ENCODE measurements at regions not wholly inside any gene's neighbourhood (a gene's known extent, or its start where the extent isn't known, plus 50 kb on each side); places are given as distances from the start of the nearest gene placed in this dataset.

GRCh38 chr12:73072214-73072613 lies 800.0 kb downstream of the TRHDE start:
- Histone ChIP-seq H3K4me3 (no peak overlapping the region), H3K79me2 (ENCODE audit: insufficient read depth) (no peaks in the 10 kb centered on the region), H4K20me1 (ENCODE audit: insufficient read depth) (no peaks in the 10 kb centered on the region), H3K4me2 (ENCODE audit: unreplicated experiment) (no peak overlapping the region), H3K27ac (no peak overlapping the region), H3F3A (ENCODE audit: insufficient read depth) (no peaks in the 10 kb centered on the region), H3K36me3 (ENCODE audit: low read depth) (no peaks in the 10 kb centered on the region), H2AFZ (no peak overlapping the region), H3K9me3 (ENCODE audit: low read depth) (no peaks in the 10 kb centered on the region), H3K4me1 (ENCODE audit: insufficient read depth) (no peaks in the 10 kb centered on the region), H3K27me3 (replicated peaks; ENCODE audit: insufficient read depth) (no peaks in the 10 kb centered on the region), H3K9me2 (ENCODE audit: insufficient read depth) (no peaks in the 10 kb centered on the region), H3K9ac (no peak overlapping the region)
- no peak for DNase-seq
- in situ Hi-C loops (cut with MboI), result no loop called here
- TF ChIP-seq EZH2phosphoT487 (IDR thresholded peaks at IDR 0.05; ENCODE audit: insufficient read depth, low read depth), result no peak
- no peak for TF ChIP-seq EZH2 (IDR thresholded peaks at IDR 0.05; ENCODE audit: insufficient read depth, poor library complexity, severe bottlenecking)
- WGBS, 2 experiments (ENCODE audit: low coverage in 1 of 2, low lambda C conversion rate in 2 of 2, missing lambda C conversion rate in 2 of 2), result 44 to 62% methylated on average over 4 of the region's 4 CpGs

DNA sequence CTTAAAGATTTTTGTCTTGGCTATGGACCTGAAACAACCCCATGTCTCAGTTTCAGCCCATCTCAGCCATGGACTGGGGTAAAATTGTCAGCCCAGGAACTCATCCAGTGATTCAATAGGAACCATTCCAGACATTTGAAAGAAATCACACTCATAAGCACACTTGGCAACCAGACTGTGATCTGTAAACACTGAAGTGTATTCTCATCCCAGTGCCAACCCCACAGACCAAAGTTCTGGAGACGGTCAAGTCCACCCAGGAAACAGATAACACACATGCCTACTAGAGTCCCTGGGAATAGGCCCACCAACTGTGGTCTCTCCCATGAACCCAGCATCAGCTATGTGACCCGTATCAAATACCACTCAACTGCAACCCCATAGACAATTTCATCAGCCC lies 804.6 kb downstream of the TRHDE start:
- in situ Hi-C loops (cut with MboI), result no loop called here
- H3K27me3 ChIP-seq (replicated peaks; ENCODE audit: insufficient read depth), result no peaks in the 10 kb centered on the region
- no peaks in the 10 kb centered on the region for H4K20me1 ChIP-seq (ENCODE audit: insufficient read depth)
- DNase-seq, result no peak
- no peak overlapping the region for H3K9ac ChIP-seq
- 40 to 42% methylated on average over 2 of the region's 2 CpGs for WGBS, 2 experiments (ENCODE audit: low coverage in 1 of 2, low lambda C conversion rate in 2 of 2, missing lambda C conversion rate in 2 of 2)
- no peak overlapping the region for H2AFZ ChIP-seq
- no peaks in the 10 kb centered on the region for H3K9me2 ChIP-seq (ENCODE audit: insufficient read depth)
- no peak overlapping the region for H3K27ac ChIP-seq
- no peaks in the 10 kb centered on the region for H3K79me2 ChIP-seq (ENCODE audit: insufficient read depth)
- no peak for TF ChIP-seq EZH2 (IDR thresholded peaks at IDR 0.05; ENCODE audit: insufficient read depth, poor library complexity, severe bottlenecking)
- no peak for TF ChIP-seq EZH2phosphoT487 (IDR thresholded peaks at IDR 0.05; ENCODE audit: insufficient read depth, low read depth)
- H3K36me3 ChIP-seq (ENCODE audit: low read depth), result no peaks in the 10 kb centered on the region
- no peak overlapping the region for H3K4me2 ChIP-seq (ENCODE audit: unreplicated experiment)
- no peaks in the 10 kb centered on the region for H3K9me3 ChIP-seq (ENCODE audit: low read depth)
- H3F3A ChIP-seq (ENCODE audit: insufficient read depth), result no peaks in the 10 kb centered on the region
- no peaks in the 10 kb centered on the region for H3K4me1 ChIP-seq (ENCODE audit: insufficient read depth)
- no peak overlapping the region for H3K4me3 ChIP-seq

- no peaks in the 10 kb centered on the region for H3F3A ChIP-seq (ENCODE audit: insufficient read depth)
- H4K20me1 ChIP-seq (ENCODE audit: insufficient read depth), result no peaks in the 10 kb centered on the region
- H3K27ac ChIP-seq, result no peak overlapping the region
- H2AFZ ChIP-seq, result no peak overlapping the region
- H3K9me3 ChIP-seq (ENCODE audit: low read depth), result no peaks in the 10 kb centered on the region
- DNase-seq, result no peak
- WGBS, 2 experiments (ENCODE audit: low coverage in 1 of 2, low lambda C conversion rate in 2 of 2, missing lambda C conversion rate in 2 of 2), result 0 to 2% methylated on average over 1 of the region's 1 CpG
- H3K36me3 ChIP-seq (ENCODE audit: low read depth), result no peaks in the 10 kb centered on the region
- in situ Hi-C loops (cut with MboI), result no loop called here
- no peak for TF ChIP-seq EZH2phosphoT487 (IDR thresholded peaks at IDR 0.05; ENCODE audit: insufficient read depth, low read depth)
- TF ChIP-seq EZH2 (IDR thresholded peaks at IDR 0.05; ENCODE audit: insufficient read depth, poor library complexity, severe bottlenecking), result no peak
- no peaks in the 10 kb centered on the region for H3K4me1 ChIP-seq (ENCODE audit: insufficient read depth)
- H3K9me2 ChIP-seq (ENCODE audit: insufficient read depth), result no peaks in the 10 kb centered on the region
- no peaks in the 10 kb centered on the region for H3K27me3 ChIP-seq (replicated peaks; ENCODE audit: insufficient read depth)
- H3K9ac ChIP-seq, result no peak overlapping the region
- no peak overlapping the region for H3K4me3 ChIP-seq
- no peak overlapping the region for H3K4me2 ChIP-seq (ENCODE audit: unreplicated experiment)
- H3K79me2 ChIP-seq (ENCODE audit: insufficient read depth), result no peaks in the 10 kb centered on the region
These were observed 811.6 kb downstream of the TRHDE start for GRCh38 chr12:73083736-73084135.

GRCh38 chr12:73106296-73106695 lies 834.1 kb downstream of the TRHDE start:
- H3K4me1 ChIP-seq (ENCODE audit: insufficient read depth), result no peaks in the 10 kb centered on the region
- no peak overlapping the region for H2AFZ ChIP-seq
- no peaks in the 10 kb centered on the region for H3F3A ChIP-seq (ENCODE audit: insufficient read depth)
- no peak overlapping the region for H3K9ac ChIP-seq
- no peaks in the 10 kb centered on the region for H3K9me3 ChIP-seq (ENCODE audit: low read depth)
- no peaks in the 10 kb centered on the region for H3K27me3 ChIP-seq (replicated peaks; ENCODE audit: insufficient read depth)
- no peak for TF ChIP-seq EZH2phosphoT487 (IDR thresholded peaks at IDR 0.05; ENCODE audit: insufficient read depth, low read depth)
- no peak for TF ChIP-seq EZH2 (IDR thresholded peaks at IDR 0.05; ENCODE audit: insufficient read depth, poor library complexity, severe bottlenecking)
- no peak overlapping the region for H3K4me2 ChIP-seq (ENCODE audit: unreplicated experiment)
- no peaks in the 10 kb centered on the region for H3K79me2 ChIP-seq (ENCODE audit: insufficient read depth)
- H3K36me3 ChIP-seq (ENCODE audit: low read depth), result no peaks in the 10 kb centered on the region
- no peaks in the 10 kb centered on the region for H3K9me2 ChIP-seq (ENCODE audit: insufficient read depth)
- no peak overlapping the region for H3K27ac ChIP-seq
- no peak overlapping the region for H3K4me3 ChIP-seq
- no peaks in the 10 kb centered on the region for H4K20me1 ChIP-seq (ENCODE audit: insufficient read depth)
- no peak for DNase-seq
- 0 to 3% methylated on average over 2 of the region's 2 CpGs for WGBS, 2 experiments (ENCODE audit: low coverage in 1 of 2, low lambda C conversion rate in 2 of 2, missing lambda C conversion rate in 2 of 2)
- in situ Hi-C loops (cut with MboI), result no loop called here

DNA sequence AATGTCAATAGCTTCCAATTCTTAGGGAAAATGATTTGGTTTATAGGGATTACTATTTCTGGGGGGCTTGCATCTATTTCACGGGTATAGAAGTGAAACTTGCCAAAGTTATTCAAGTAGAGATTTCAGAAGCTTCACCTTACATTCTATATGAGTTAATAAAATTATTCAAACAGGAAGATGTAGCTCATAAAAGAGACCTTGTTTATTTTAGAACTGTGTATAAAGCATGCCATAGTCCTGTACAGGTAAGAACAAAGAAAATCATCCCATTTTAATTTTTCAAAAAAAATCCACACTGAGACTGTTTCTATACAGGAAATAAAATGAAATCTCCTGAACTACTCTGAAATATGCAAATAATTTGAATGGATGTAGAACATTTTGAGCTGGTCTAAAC lies 834.7 kb downstream of the TRHDE start:
- H2AFZ ChIP-seq, result no peak overlapping the region
- H3K27me3 ChIP-seq (replicated peaks; ENCODE audit: insufficient read depth), result no peaks in the 10 kb centered on the region
- in situ Hi-C loops (cut with MboI), result no loop called here
- no peaks in the 10 kb centered on the region for H3K9me3 ChIP-seq (ENCODE audit: low read depth)
- no peak overlapping the region for H3K4me2 ChIP-seq (ENCODE audit: unreplicated experiment)
- H3K4me1 ChIP-seq (ENCODE audit: insufficient read depth), result no peaks in the 10 kb centered on the region
- TF ChIP-seq EZH2phosphoT487 (IDR thresholded peaks at IDR 0.05; ENCODE audit: insufficient read depth, low read depth) (no peak), EZH2 (IDR thresholded peaks at IDR 0.05; ENCODE audit: insufficient read depth, poor library complexity, severe bottlenecking) (no peak)
- WGBS, 2 experiments (ENCODE audit: low coverage in 1 of 2, low lambda C conversion rate in 2 of 2, missing lambda C conversion rate in 2 of 2), result 0% methylated on average over 1 of the region's 1 CpG
- no peak overlapping the region for H3K4me3 ChIP-seq
- no peak overlapping the region for H3K27ac ChIP-seq
- no peaks in the 10 kb centered on the region for H3F3A ChIP-seq (ENCODE audit: insufficient read depth)
- H3K79me2 ChIP-seq (ENCODE audit: insufficient read depth), result no peaks in the 10 kb centered on the region
- H3K9ac ChIP-seq, result no peak overlapping the region
- no peaks in the 10 kb centered on the region for H3K36me3 ChIP-seq (ENCODE audit: low read depth)
- no peak for DNase-seq
- H4K20me1 ChIP-seq (ENCODE audit: insufficient read depth), result no peaks in the 10 kb centered on the region
- H3K9me2 ChIP-seq (ENCODE audit: insufficient read depth), result no peaks in the 10 kb centered on the region

All from GM23248 (cell line).